PFSK-1 (cell line): ENCODE measurements at regions not wholly inside any gene's neighbourhood (a gene's known extent, or its start where the extent isn't known, plus 50 kb on each side); places are given as distances from the start of the nearest gene placed in this dataset.

Experiments
- POLR2AphosphoS5 ChIP-seq: IDR thresholded peaks from 2 replicates; pipeline ENCODE4 v1.6.1; 2012; ENCODE audit warnings: low read depth, mild to moderate bottlenecking, control low read depth, low read length, moderate library complexity
- SIN3A ChIP-seq: IDR thresholded peaks from 2 replicates; pipeline ENCODE4 v1.6.1; 2012; ENCODE audit warnings: mild to moderate bottlenecking, low read length, moderate library complexity, borderline replicate concordance; ENCODE audit not compliant: insufficient read depth
- TAF1 ChIP-seq: IDR thresholded peaks from 2 replicates; pipeline ENCODE4 v1.6.1; 2012; ENCODE audit warnings: low read length, control low read depth, borderline replicate concordance; ENCODE audit not compliant: insufficient read depth

DNA sequence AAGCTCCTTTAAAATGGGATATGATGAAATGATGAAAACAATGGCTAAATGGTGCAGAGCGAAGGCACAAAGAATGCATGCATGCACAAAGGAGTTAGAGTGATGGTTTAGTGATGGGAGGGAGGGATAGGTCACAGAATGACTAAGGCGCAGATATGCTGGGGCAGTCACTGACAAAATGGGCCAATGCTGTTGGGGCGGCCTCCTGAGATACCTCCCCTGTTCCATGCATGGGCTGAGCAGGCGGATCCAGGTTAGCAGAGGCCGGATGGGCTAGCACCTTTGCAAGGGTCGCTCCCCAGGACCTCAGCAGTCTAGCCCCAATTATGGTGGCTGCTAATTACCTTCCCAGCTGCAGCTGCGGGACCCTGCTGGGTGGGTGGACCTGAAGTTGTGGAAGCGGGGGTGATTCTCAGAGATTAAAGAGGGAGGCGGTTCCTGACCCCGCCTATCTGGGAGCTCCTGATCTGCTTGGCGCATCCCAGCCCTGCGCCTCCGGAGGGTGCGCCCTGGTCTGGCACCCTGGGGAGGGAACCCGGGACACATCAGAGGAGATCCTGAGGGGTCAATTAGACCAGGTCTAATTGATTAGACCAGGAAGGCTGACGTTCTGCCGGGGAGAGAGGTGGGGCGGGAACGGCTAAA, 175.0 kb downstream of the CYP26A1 start:
- TF ChIP-seq SIN3A (no peak), POLR2AphosphoS5 (no peak), TAF1 (no peak)
